ENCODE measurements at regions not wholly inside any gene's neighbourhood (a gene's known extent, or its start where the extent isn't known, plus 50 kb on each side); places are given as distances from the start of the nearest gene placed in this dataset.

- DNase-seq (ENCODE audit: low read depth in 2 of 2), result no peak
Measured at GRCh38 chr1:87678266-87678665, 349.6 kb downstream of the LMO4 start.

- no peak for DNase-seq (ENCODE audit: low read depth in 2 of 2)
Measured at GRCh38 chr1:87682565-87682964, 353.9 kb downstream of the LMO4 start.

DNA sequence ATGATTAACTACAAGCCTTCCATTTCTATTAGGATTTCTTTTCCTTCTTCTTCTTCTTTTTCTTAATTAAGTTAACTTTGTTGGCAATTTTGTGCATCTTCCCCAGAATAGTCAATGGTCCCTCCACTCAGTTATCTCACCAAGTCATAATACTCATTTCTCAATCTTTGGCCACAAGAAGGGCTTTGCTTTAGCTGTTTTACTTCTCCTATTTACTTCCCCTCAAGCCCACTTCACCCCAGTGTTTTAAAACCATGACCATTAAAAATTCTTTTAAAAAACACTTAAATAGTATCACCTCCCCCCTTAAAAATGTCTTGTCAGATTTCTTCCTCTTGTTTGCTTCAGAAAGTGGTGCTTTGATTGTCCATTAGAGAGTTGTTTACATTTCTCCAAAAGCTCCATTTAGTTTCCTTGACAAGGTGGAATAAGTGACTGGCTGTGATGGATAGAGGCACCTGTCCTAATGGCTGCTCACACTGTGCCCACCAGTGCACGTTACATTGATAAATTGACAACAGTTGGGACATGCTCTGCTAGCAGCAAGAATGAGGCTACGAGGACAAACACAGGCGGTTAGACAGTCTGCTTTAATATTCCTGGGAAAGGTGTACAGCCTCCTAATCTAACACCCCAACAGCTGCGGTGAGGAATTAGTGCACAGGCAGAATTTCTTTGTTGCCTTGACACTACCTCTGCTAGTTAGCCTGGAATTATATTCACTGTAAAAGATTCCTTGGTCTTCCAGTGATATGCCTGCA, 354.7 kb downstream of the LMO4 start:
- DNase-seq (ENCODE audit: low read depth in 2 of 2), result no peak

- DNase-seq (ENCODE audit: low read depth in 2 of 2), result peak; percentile 7 to 24
Measured at GRCh38 chr1:87684194-87684593, 355.5 kb downstream of the LMO4 start.

DNA sequence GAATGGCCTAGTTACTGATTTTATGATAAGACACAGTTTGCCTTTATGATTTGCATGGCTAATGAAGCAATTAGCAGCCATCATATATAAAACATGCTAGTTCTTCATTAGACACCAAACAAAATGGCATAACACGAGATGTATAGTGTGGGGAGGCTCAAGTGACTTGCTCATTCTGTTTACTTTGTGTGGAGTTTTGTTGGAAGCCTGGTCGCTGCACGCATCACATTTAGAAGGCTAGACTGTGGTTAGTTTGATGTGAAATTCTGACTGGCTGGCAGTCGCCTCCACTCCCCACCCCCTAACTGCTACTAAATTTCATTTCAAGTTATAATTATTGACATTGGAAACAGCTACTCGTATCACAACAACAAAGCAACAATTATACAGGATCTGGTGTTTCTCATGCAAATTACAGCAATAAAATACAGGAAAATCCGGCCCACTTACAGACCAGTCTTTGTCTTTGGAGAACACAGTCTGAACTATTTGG, 356.1 kb downstream of the LMO4 start:
- DNase-seq (ENCODE audit: low read depth in 2 of 2), result peak; percentile 1 to 24

GRCh38 chr1:87685311-87686135, 356.8 kb downstream of the LMO4 start:
- DNase-seq (ENCODE audit: low read depth in 2 of 2), result peak in 1 of 2 donors; percentile 6

DNA sequence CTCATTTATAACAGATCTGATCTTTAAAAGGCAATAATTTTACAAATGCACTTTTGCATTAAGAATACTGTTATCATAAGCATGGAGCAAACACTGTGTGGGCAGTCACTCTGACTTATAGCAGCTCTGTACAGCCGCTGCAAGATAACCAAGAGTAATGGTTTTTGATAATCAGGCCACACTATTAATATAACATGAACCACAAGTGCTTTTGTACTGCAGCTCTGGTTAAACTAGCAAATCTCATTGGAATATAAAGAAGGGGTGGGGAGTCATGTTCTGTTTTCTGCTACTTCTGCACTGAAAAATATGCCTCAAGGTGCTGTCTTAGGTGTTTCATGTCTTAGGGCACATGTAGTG, 357.4 kb downstream of the LMO4 start:
- DNase-seq (ENCODE audit: low read depth in 2 of 2), result no peak

- no peak for DNase-seq (ENCODE audit: low read depth in 2 of 2)
Measured at GRCh38 chr1:87686671-87687070, 358.0 kb downstream of the LMO4 start.

GRCh38 chr1:87688136-87688535, 359.5 kb downstream of the LMO4 start:
- no peak for DNase-seq (ENCODE audit: low read depth in 2 of 2)

- DNase-seq (ENCODE audit: low read depth in 2 of 2), result no peak
Measured at GRCh38 chr1:87689487-87689886, 360.8 kb downstream of the LMO4 start.

GRCh38 chr1:87696483-87696882, 367.8 kb downstream of the LMO4 start:
- no peak for DNase-seq (ENCODE audit: low read depth in 2 of 2)

DNA sequence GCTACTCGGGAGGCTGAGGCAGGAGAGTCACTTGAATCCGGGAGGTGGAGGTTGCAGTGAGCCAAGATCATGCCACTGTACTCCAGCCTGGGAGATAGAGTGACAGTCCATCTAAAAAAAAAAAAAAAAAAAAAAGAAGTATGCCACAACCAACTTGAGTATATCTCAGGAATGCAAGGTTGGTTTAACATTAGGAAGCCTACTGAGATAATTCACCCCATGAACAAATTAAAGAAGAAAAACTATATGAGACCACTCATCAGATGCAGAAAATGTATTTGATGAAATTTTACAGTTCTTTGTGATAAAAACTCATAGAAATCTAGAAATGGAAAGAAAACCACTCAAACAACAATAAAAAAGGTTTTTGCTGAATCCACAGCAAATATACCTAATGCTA, 373.8 kb downstream of the LMO4 start:
- no peak for DNase-seq (ENCODE audit: low read depth in 2 of 2)

- DNase-seq (ENCODE audit: low read depth in 2 of 2), result no peak
Measured at GRCh38 chr1:87705233-87705632, 376.6 kb downstream of the LMO4 start.

GRCh38 chr1:87706203-87706602, 377.5 kb downstream of the LMO4 start:
- DNase-seq (ENCODE audit: low read depth in 2 of 2), result no peak

GRCh38 chr1:87706779-87707228, 378.1 kb downstream of the LMO4 start:
- DNase-seq (ENCODE audit: low read depth in 2 of 2), result no peak

DNA sequence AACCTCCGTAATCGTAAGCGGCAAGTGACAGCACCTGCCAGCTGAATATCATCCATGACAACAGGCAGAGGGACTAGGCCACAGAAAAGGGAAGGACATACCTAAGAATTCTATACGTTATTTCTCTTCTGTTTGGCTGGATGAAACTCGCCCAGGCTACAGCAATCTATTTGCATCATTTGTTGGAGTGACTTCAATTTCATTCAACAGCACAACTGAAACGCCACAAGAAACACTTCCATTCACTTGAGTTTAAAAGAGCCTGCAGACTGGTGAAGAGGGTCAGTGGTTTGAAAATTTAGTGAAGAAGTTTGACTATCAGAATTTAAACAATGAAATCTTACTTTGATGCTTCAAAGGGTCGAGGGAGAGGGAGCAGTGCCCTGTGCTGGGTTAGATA, 378.7 kb downstream of the LMO4 start:
- no peak for DNase-seq (ENCODE audit: low read depth in 2 of 2)

- no peak for DNase-seq (ENCODE audit: low read depth in 2 of 2)
Measured at GRCh38 chr1:87712261-87713010, 383.8 kb downstream of the LMO4 start.

DNA sequence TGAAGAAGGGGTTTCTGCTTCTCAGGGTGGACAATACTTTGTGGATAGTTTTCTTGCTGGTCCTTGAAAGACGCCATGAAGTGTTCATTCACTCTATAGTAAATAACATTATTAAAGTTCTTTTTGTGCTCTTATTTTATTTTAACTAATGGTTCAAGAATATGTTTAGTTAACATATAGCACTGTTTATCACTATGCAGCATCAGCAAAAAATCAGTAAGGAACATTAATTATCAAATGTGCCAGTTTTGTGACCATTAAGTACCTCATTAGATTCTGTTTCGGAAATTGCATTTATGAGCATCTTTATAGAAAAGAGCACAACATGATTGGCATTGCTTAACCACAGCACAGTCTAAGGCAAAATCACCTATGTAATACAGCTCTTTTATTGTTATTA, 385.6 kb downstream of the LMO4 start:
- DNase-seq (ENCODE audit: low read depth in 2 of 2), result no peak

GRCh38 chr1:87715052-87715451, 386.4 kb downstream of the LMO4 start:
- DNase-seq (ENCODE audit: low read depth in 2 of 2), result no peak

DNA sequence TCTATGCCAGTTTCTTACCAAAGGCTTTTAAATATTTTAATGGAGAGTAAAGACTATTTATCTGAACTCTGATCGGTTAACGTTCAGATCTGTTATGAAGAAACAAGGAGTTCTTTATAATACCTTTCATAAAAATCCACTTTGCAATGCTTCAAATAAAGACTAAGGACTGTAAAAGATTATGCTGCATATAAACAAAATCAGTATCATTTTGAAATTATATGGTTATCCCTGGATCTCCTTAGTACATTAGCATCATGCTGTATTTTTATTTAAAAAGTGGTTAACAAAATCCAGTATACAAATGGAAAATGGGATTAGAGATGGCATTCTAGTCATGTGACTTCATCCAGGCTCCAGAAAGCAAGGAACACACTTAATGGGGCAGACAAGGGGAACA, 386.8 kb downstream of the LMO4 start:
- DNase-seq (ENCODE audit: low read depth in 2 of 2), result no peak

GRCh38 chr1:87717157-87717670, 388.5 kb downstream of the LMO4 start:
- no peak for DNase-seq (ENCODE audit: low read depth in 2 of 2)
